SKM-1 (cell line): ENCODE measurements at regions not wholly inside any gene's neighbourhood (a gene's known extent, or its start where the extent isn't known, plus 50 kb on each side); places are given as distances from the start of the nearest gene placed in this dataset.

Source experiments
- DNase-seq: peaks from one replicate; lab custom pipeline; 2025; ENCODE audit not compliant: unreplicated experiment; lab: John Stamatoyannopoulos, UW

DNA sequence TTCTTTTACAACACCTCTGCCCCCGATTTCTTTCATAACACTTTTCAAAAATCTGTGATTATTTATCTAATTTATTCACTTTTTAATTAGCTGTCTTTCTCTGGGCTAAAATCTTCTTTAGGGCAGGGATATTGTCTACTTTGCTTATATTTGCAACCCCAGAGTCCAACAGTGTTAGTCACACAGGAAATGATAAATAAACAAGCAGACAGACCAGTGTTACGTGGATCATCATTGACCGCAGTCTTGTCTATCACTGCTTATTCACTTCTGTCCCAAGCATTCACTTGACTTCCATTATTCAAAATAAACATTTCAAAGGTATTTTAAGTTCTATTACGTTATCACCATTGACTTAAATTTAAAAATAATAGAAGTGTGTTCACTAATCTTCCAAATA, 237.6 kb upstream of the UBE2E3 start:
- no peak for DNase-seq

GRCh38 chr2:180739070-180739469, 241.3 kb upstream of the UBE2E3 start:
- no peak for DNase-seq

DNA sequence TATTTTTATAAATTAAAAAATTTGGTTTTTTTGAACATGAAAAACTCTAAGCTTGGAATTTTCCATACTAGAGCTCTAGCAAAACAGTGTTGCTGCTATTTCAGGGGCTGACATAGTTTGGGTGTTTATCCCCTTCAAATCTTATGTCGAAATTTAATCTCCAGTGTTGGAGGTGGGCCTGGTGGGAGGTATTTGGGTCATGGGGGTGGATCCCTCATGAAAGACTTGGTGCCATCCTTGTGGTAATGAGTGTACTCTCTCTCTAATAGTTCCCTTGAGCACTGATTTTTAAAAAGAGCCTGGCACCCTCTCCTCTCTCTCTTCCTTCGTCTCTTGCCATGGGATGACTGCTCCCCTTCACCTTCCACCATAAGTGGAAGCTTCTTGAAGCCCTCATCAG, 244.6 kb upstream of the UBE2E3 start:
- DNase-seq, result no peak

GRCh38 chr2:180734382-180734781, 246.0 kb upstream of the UBE2E3 start:
- no peak for DNase-seq

- no peak for DNase-seq
Measured at GRCh38 chr2:180733330-180733729, 247.1 kb upstream of the UBE2E3 start.

DNA sequence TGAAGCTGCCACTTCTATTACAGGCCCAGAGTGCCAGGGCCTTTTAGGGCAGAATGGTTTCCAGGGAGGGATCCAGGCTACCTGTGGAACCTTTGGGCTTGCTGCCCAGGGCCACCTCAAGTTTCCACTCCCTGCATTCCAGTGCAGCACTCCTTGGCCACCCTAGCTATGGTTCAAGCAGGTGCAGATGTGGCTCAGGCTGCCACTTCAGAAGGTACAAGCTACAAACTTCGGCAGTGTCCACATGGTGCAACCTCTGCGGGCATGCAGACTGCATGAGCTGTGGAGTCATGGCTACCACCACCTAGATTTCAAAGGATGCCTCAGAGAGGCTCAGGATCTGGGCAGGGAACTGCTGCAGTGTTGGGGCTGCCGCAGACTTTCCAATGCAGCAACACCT, 248.1 kb upstream of the UBE2E3 start:
- no peak for DNase-seq

- no peak for DNase-seq
Measured at GRCh38 chr2:180730976-180731375, 249.4 kb upstream of the UBE2E3 start.

GRCh38 chr2:180728928-180729559, 251.4 kb upstream of the UBE2E3 start:
- no peak for DNase-seq

GRCh38 chr2:180723712-180724111, 256.7 kb upstream of the UBE2E3 start:
- DNase-seq, result no peak

DNA sequence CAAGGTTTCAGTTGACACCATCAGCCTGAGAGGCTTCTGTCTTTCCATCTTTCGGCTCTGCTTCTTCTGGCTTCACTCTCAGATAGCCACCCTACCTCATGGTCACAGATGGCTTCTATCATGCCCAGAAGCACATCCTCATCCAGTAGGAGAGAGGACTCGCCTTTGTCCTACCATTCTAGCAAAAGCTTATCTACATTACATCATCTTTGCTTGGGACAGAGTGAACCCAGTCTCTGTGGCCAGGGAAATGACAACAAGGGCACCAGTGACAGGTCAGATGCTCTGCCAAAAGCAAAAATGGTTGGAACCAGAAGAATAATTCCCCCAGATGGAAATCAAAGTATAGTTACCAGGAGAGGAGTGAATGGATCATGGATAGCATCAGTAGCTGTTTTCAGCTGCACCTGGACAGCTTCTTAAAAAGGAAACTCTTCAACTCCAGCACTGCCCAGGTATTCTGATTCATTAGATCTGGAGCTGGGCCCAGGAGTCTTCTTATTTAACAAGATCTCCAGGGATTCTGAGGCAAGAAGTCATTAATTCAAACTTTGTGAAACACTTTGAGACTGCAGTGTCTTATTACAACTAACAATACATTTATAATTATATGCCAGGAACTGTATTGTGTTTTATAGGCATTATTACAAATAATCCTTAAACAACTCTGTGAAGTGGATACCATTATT, 257.7 kb upstream of the UBE2E3 start:
- DNase-seq, result no peak

GRCh38 chr2:180720829-180721228, 259.6 kb upstream of the UBE2E3 start:
- DNase-seq, result no peak

DNA sequence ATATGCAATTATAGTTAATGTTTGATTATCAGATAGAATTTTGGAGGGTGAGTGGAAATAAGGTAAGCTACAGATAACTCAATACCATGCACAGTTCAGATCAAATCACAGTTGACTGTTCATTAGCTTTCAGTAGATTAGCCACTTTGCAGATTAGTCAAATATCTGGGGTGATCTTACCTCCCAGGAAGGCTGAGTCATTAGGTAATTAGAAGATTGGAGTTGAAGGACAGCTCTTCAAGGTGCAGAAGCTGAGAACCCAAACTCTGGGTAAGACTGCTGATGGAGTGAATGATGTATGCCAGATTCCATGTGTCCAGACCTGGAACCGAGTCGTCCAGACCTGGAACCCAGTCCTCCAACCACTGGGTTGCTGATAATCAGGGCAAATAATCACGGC, 262.8 kb upstream of the UBE2E3 start:
- DNase-seq, result no peak

- no peak for DNase-seq
Measured at GRCh38 chr2:180716186-180717180, 263.9 kb upstream of the UBE2E3 start.

- DNase-seq, result no peak
Measured at GRCh38 chr2:180715044-180715443, 265.4 kb upstream of the UBE2E3 start.

DNA sequence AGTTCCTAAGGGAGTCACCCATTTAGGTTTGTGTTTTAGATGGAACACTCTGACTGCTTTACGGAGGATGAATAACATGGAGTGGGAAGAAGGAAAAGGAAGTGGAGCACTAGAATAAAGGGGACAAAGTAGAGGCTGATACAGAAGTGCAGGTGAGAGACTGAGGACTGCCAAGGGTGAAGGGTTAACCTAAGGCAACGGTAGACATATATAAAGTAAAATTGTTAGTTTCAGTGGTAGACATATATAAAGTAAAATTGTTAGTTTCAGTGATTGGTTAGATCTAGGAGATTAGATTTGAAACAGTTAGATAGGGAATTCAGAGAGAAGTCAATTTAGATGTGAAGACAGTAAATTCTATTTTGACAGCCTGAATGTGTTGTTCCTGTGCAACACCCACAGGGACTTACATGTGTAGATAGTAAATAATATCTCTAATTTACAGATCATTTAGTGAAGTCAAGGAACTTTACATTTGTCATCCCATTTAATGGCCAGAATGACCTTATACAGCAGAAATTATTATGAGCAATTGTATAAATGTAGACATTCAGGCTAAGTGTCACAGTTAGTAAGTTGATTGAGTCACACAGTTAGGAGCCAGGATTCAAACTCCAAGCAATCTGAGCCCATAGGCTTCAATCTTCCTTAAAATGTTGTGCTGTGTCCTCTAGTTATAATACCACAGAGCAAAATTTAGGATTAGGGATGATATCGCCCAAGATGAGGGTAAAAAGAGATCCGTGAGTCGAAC, 270.8 kb upstream of the UBE2E3 start:
- no peak for DNase-seq

- peak; percentile 28 for DNase-seq
Measured at GRCh38 chr2:180707884-180708205, 272.6 kb upstream of the UBE2E3 start.

DNA sequence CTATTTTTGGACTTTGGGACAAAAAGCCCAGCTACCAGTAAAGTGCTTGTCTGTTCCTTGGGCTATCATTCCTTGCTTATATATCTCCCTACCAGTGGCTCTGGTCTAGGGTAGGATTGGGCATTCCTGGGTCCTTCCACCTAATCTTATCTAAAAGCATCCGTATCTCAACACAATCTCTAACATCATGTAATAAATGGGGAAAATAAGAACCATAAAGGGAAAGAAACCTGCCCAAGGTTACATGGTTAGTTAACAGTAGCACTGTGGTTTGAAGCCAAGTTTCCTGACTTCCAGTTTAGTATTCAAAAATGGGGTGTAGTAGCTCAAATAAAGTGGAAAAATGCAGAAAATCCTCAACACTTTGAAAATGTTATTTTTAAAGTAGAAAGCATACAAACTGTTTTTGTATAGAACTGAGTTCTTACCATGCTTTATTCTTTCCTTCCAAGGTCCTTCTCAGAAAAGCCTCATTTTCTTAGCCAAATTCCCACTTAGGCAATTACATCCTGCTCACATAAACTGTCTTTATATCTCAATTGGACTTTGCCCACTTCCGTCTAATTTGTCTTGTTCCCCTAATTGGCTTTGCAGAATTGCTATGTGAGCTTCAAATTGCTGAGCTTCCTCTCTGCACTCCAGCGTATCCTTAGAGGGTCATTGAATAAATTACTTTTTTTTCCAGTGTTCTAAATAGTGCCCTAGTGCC, 273.1 kb upstream of the UBE2E3 start:
- DNase-seq, result no peak

DNA sequence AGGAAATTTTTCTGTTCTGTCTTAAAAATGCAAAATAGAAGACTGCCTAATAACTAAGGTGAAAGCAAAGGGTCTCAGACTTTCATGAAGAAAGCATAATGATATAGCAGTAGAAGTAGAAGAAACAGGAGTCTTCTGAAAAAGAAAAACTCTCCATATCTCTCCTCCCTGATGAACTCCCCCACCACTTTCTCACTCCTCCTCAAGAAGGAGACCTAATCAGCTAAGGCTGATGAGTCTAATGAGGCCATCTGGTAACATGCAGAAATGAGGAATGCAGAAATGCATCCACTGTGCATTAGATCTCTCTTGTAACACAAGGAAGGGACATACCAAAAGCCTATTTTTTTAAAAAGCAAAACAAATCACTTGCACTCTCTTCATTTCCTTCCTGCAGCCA, 273.7 kb upstream of the UBE2E3 start:
- no peak for DNase-seq

- no peak for DNase-seq
Measured at GRCh38 chr2:180705551-180705950, 274.9 kb upstream of the UBE2E3 start.

- no peak for DNase-seq
Measured at GRCh38 chr2:180705122-180705521, 275.3 kb upstream of the UBE2E3 start.
